HG03280 (cell line): ENCODE measurements at regions not wholly inside any gene's neighbourhood (a gene's known extent, or its start where the extent isn't known, plus 50 kb on each side); places are given as distances from the start of the nearest gene placed in this dataset.

Experiments
- ATAC-seq: cut with Tn5 transposase; IDR thresholded peaks from one replicate; pipeline ENCODE4 v1.9.1; 2021; ENCODE audit warnings: mild to moderate bottlenecking, moderate library complexity; ENCODE audit not compliant: unreplicated experiment

DNA sequence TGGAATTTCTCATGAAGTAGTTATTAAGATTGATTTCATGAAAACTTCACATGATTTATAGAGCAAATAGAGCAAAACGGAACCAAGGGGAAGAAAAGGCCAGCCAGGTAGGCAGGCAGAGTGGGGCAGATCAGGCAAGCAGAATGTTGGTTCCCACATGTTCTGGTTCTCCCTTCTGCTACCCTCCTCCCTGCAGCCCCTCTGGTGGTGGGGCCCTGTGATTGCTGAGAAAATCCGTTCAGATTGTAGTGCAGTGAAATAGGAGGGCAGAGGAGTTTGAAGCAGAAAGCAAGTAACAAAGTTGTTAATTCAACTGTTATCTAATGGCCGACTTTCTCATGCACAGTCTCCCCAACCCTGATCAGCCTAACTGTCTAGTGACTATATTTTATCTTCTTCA lies 185.3 kb downstream of the MID1IP1 start:
- ATAC-seq = no peak

DNA sequence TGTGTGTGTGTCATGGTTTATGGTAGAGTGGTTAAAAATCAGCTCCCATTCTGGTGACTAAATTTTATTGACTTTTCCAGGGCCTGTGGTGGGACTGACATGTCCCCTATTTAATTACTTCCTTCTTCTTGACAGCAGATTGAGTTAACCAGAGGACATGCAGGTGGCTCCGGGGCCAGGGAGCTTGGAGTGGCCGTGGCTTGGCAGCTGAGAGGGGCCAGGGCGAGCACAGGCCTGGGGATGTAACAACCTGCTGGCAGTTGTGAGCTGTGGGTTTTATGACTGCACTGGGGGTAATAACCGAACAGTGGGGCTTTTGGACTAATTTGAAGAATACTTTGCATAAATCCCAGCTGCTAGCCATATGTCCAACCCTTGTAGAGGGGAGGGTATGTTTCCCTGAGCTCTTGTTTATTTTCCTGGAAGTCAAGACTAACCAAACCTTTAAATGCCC lies 186.0 kb downstream of the MID1IP1 start:
- no peak for ATAC-seq

DNA sequence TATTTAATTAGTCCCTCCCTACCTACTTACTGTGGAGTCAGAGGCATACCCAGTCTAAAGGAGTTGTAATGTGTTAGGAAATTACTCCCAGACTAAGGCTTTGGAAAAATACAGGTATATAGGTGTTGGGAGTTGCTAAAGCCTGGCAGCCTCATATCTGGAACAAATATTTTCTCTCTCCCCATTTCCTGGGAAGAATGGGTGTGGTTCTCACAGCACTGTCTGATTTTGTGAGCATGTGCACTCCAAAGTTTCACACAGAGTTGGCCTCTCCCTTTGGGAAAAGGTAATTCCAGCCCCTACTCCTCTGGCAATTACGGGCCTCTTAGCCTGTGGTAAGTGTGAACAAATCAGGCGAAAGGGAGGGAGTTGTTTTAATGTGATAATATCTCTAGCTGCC lies 187.0 kb downstream of the MID1IP1 start:
- no peak for ATAC-seq

DNA sequence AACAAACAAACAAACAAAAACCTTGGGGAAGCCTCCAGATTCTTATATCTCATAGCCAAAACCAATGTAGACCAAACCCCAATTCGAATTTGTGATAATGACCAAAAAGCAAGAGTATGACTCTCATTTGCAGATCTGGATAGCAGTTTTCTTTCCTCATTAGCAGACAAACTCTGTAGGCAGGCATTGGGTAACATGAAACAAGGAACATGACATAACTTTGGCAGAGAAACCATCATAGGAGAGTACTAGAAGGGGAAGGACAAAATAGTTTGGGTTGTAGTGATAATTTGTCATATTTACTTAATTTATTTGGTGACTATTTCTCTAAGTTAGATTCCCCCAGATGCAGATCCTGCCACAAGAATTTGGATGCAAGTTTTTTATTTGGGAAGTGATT lies 187.8 kb downstream of the MID1IP1 start:
- no peak for ATAC-seq

DNA sequence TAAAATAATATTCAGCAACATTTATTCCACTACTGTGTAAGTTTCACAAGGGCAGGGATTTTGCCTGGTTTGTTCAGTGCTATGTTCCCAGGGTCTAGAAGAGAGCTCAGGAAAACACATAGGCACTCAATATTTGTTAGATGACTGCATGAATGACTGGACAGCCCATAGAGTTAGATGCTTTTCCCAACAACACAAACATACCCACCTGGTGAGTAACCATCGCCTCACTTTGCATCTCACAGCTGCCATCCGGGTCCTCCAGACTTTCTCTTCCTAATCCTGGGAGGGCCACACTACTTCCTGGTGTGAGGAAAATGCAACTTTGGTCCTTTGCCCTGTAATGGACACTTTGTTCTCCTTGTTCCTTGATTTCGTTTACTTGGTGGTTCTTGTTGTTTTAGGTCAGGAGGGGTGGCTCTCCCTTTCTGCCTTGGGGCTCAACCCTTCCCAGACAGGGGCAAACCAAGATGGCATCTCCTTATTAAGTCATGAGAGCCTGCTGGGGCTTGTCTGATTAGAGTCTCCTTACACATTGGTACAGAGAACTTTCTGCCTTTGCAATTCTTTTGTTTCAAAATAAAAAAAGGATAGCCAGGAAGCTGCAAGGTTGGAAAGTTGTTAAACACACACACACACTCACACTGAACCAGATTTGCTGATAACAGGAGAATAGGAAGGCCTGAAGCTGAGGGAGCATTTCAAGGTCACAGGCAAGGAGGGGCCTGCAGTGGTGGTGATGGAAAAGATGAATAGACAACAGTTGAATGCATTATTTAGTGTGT lies 190.6 kb downstream of the MID1IP1 start:
- no peak for ATAC-seq

DNA sequence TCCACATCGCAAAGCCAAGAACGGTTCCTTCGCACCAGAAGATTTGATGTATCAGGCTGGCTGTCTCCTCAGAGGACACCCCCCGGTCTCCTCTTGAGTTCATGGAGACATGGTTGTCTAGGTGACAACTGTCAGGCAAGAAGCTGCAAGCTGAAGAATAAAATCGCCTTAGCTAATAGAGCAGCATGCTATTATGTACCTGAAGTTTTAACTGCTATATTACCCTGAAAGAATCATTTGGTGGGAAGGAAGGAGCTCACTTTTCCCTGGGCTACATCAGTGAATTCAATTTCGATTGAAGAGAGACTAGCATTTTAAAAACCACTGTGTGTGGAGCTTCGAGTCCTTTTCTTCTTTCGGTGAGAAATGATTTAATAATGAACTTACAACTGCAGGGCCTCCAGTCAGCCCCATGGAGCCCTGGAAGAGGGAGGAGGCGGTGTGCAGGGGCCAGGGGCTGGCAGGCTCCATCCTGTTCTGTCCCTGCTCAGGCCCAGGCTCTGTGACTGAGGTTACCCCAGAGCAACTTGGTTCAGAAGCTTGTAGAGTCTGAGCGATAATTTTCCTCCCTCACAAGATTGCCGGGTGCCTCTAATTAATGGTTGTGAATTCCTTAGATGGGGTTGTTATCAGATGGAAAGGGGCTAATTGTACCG lies 191.3 kb downstream of the MID1IP1 start:
- no peak for ATAC-seq

DNA sequence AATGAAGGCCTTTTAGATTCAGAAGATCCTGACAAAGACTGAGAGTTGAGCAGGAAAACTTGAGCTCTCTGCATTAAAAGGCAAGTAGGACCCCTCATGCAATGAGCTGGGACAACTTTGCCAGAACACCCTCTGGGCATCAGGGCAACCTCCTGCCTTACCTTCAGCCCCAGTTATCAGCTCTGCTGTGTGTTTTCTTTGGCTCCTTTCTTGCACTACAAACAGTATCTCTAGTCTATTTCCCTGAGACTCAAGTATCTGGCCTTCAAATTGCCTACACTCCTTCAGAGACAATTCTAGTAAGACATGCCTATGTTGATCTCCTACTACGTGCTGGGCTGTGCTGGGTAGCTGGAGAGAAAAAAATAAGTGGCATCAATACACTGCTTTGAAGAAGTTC lies 192.2 kb downstream of the MID1IP1 start:
- no peak for ATAC-seq

DNA sequence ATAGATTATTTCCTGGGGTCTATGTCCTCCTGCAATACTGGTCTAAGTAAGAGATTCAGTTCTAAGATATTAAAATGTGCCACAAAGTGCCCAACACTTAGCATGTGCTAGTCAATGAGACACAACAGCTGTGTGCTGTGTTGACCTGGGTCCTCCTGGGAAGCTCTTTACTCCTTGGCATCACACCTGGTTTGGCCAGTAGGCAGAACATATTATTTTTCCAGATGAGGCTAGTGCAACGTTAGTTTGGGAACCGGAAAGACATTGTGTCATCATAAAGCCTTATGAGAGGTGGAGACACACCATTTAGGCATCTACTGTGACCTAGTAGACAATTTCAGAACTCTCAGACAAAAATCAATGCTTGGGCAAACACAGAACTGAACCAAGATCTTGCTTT lies 197.8 kb downstream of the MID1IP1 start:
- no peak for ATAC-seq

DNA sequence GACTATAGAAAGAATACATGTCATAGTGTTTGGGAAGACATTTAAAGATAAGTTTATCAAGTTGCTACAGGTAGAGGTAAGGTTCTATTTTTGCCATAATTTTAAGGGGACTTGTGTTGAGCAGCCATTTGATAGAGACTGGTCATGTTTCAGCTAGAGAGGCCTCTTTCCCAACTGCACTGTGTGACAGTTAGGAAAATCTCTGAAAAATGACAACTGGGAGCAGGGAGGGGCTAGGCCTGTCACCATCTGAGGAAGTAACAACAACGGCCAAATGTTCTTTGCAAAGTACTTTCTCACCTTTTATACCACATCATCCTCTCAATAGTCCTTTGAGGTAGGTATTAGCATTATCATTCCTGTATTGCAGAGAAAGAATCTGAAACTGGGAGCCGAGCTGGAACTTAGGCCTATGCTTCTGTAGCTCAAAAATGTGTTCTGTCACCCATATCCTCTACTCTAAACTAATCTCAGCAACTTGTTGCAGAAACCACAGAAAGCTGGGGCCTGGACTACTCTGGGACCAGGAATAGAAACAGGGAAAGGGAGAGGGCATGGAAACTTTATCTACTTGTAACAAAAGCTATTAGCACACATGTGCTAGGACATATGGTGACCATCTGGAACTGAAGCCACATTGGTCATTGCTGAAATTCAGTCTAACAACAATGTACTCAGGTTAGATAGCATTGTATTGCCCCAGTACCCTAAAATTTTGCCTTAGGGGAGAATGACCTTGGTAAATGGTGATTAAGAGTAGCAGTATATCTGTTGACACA lies 198.9 kb downstream of the MID1IP1 start:
- no peak for ATAC-seq

DNA sequence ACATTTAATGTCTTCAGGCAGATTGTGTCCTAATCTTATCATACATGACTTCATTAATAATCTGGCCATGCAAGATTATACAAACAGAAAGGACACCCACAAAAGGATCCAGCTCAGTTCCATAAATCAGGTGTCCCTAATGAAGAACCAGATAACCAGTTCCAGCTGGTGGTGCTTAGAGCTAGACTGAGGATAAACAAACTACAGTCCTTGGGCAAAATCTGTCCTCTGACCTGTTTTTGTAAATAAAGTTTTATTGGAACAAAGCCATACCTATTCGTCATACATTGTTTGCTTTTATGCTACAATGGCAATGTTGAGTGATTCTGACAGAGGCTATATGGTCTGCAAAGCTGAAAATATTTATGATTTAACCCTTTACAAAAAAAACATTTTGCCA lies 199.5 kb downstream of the MID1IP1 start:
- no peak for ATAC-seq

DNA sequence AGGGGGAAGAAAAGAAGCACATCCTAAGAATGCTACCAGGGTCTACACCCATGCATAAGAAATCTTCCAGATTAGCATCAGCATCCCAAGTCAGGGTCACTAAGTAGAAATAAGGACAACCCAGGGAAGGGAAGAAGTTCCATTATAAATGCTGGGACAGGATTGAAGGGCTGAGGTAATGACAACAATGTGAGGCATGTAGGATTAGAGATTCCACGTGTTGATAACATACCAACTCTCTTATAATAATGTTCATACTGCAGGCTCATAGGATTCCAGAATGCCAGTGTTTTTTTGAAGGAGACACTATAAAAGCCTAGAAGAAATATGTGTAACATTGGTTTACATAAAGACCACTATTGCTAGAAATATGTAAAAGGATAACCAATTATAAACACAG lies 201.2 kb downstream of the MID1IP1 start:
- no peak for ATAC-seq

DNA sequence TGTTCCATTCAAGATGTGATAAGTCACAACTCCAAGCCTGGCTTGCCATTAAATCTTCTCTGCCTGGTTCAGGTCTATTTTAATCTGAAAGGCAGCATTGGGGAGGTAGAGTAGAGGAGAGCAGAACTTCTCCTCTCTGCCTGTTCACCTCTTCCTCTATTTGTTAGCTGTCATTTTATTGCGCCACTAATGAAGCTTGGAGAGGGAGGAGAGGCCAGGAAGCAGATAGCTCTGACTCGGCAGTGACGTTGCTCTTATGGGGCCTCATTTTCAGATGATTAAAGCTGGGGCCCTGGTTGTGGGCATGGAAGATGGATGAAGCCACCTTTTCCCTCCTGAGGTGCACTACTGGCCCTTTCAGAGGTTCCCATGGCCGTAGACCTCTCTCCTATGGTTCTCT lies 207.3 kb downstream of the MID1IP1 start:
- no peak for ATAC-seq

DNA sequence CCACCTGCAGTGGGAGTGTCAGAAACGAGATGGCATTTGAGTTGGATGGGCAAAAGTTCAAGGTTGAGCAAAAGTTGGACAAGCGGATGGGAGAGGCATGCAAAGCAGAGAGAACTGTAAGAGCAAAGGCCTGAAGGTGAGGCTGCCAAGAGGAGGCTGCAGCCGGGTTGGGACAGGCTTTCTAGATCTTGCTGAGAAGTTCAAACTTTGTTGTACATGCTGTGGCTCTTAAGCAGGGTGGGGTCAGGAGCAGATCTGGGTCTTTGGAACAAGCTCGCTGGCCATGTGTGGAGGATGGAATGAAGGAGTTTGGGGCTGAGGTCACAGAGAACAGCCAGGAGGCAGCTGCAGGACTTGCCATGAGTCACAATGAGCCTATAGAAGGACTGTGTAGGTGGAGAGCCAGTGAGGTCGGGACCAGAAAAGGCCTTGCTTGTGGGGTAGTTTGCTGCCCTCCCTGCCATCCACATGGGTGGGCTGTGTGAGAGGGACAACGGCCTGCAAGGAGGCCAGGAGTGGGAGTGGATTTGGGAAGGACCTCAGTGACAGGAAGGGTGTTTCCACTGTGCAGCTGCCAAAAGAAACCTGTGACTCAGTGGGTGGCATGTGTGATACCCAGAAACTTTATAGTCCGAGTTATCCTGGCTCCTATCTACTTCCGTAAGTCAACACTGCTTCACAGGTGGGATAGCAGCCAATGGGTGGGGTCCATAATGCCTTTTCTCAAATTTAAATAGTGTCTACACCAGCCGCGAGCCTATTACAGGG lies 210.4 kb downstream of the MID1IP1 start:
- ATAC-seq = no peak

DNA sequence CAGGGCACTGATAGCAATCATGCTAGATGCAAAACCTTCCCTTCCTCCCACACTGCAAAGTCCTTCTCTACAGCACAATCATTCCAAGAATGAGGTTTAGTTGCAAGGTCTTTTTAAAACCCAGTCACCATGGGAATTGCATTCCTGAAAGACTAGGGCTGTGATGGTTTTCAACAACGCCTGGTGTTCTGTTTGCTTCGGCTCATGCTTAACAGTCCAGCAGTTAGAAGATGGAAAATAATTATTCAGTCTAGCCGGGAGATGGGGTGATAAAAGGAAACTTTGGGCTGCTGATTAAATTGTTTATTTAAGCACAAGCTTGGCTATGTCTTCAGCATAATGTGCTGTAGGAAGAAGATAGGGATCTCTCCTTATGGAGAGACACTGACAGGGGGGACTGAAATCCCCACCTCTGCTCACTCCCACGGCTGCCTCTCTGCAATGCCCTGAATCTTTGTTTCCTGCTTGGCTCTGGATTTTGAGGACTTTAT lies 211.4 kb downstream of the MID1IP1 start:
- no peak for ATAC-seq

DNA sequence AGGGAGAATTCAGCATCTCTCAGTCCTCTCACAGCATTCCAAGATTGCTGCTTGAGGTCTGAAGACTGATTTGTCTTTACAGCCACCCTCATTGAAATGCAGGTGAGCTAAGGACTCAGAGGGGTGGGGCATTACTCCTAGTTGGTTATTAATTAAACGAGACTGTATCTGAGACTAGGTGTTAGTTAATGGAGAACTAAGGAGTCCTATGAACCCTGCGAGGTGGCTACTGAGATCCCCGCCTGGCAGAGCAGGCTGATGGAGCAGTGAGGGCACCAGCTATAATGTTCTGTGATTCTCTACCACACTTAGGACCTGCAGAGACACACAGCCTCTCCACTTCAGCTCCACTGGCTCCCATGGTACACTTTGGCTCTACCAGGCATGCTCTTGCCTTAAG lies 215.3 kb downstream of the MID1IP1 start:
- no peak for ATAC-seq

DNA sequence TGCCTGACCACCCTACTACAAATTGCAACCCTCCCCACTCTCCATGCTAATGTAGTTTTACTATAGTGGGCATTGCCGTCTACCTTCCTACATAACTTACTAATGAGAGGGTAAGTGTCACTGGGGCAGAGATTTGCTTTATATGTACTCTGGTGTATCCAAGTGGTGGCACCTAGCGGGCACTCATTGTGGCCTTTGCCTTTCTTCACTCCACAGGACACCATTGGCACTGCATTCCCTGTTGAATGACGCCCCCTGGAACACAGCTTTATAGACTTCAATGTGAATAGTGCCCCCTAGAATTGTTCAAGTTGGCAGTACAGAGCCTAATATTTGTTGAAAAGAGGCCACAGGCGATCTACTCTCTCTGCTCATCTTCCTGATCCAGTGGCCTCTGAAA lies 215.8 kb downstream of the MID1IP1 start:
- no peak for ATAC-seq

DNA sequence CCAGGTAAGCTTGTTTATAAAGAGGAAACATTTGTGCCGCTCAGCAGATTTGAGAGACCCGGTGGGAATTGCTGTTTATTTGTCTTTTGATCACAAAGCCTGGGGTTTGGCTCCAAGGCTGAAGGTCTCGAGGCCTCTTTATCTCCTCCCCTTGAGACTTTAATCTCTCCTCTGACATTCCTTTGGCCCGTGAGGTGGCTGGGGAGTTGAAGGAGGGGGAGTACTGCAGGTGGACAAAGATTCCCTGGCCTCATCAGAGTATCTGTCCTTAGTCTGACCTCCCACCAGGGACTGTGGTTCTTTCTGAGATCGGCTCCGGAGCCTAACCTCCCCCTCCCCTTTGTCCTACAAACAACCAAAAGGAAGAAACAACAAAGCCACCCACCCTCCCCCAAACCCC lies 216.5 kb downstream of the MID1IP1 start:
- no peak for ATAC-seq

DNA sequence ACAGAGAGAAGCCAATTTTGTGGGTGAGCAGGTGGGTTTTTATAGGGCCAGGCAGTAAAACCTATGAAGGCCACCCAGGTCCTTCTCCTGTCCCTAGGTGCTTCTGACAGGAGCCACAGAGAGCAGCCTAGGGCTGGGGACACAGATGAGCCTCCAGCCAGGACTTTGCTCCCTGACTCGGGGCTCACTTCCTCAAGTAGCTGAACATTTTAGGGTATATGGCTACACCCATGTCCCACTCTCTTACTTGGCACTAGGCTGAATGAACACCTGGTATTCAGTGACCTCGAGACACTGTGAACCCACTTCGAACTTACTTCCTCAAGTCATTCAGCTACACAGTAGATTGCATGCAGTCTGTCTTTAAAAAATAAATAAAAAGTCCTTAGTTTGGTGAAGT lies 217.3 kb downstream of the MID1IP1 start:
- ATAC-seq = no peak

DNA sequence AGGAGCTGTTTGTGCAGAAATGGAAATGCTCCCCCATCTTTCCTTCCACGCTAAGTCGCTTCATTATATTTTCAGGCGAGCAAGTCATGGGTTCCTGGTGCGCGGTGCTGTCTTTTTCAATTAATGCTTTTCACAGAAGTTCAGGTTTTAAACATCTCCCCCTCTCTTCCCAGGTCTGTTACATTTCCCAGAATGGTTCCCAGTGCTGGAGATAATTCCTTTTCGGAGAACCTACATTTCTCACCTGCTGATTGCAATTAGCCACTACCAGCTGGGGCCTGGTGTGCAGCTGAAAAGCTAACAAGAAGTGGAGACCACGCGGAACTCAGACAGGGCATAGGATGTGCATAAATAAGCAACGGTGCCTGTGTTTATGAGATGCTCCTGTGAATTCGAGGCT lies 217.8 kb downstream of the MID1IP1 start:
- no peak for ATAC-seq

DNA sequence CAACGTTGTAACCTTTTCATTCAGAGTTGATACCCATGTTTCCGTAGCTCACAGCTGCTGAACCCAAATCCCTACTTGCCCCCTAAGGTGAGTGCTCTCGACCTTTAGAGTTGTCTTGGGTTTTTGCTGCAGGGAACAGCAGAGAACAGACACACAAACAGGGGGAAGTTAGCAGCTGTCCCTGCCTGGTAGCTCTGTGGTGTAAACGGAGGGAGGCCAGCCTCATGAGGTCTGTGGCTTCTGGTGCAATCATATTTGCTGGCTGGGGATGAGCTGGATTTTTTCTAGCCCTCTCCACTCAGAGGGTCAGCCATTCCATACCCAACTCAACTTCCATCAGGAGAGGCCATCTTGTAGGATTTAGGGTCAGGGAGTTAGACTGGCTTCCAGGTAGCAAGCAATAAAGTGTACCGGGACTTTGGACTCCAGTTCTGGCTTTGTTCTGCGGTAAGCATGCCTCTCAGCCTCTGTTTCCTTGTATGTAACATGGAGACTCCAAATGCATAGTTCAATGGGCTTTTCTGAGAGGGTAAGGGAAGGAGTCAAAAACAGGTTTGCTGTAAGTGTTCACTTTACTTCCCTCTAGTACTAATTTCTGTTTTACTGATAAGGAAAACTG lies 218.9 kb downstream of the MID1IP1 start:
- ATAC-seq = no peak

DNA sequence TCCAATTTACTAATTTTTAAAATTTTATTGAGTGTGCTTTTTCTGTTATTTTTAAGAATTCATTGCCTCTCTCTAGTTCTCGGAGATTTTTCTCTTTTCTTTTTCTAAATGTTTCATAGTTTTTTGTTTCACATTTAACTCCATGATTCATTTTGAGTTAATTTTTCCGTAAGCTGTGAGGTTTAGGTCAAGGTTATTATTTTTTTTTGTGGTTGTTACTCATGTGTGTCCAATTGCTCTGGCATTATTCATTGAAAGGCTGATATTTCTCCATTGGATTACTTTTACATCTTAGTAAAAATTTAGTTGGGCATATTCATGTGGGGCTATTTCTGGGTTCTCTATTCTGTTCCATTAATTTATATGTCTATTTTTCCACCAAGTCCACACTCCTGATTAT lies 220.8 kb downstream of the MID1IP1 start:
- ATAC-seq = no peak
